HG03378 (cell line): ENCODE measurements at regions not wholly inside any gene's neighbourhood (a gene's known extent, or its start where the extent isn't known, plus 50 kb on each side); places are given as distances from the start of the nearest gene placed in this dataset.

Source experiments
- ATAC-seq: cut with Tn5 transposase; IDR thresholded peaks from one replicate; pipeline ENCODE4 v1.9.1; 2021; ENCODE audit warnings: mild to moderate bottlenecking, moderate library complexity; ENCODE audit not compliant: unreplicated experiment

DNA sequence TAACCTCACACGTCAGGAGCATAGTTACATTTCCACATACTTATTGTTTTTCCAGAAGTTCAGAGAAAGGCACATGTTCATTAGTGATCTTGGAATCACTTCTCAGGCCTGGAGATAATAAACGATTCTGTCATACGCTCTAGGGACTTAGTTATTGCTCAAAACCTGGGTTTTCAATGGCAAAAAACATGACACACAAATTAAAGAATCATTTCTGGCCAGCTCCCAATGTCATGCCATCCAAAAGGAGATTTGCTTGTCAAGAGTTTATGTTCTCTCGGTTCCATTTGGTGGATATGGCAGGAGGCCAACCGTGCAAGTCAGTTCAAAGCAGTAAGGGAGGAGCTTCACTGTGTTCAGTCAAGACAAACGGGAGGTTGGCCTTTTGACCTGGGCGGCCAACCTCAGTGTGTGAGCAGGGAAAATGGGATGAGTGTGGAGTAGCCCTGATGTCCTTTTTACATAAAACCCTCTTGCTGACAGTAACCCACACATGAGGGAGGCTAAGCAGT lies 123.4 kb downstream of the NXNL2 start:
- ATAC-seq, result no peak

DNA sequence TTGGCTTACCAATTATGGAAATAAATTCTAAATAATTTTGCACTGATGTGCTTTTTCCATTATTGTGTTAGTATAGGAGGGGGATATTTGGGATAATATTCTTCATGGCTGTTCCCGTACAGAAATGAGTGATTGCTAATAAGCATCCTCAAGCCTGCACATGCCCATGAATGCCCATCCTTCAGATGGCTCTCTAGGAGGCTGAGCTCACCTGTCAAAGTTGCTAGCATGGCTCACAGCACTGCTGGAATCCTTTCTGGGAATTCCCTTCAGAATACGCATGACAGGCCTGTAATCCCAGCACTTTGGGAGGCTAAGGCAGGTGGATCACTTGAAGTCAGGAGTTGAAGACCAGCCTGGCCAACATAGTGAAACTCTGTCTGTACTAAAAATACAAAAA lies 124.1 kb downstream of the NXNL2 start:
- ATAC-seq, result no peak

DNA sequence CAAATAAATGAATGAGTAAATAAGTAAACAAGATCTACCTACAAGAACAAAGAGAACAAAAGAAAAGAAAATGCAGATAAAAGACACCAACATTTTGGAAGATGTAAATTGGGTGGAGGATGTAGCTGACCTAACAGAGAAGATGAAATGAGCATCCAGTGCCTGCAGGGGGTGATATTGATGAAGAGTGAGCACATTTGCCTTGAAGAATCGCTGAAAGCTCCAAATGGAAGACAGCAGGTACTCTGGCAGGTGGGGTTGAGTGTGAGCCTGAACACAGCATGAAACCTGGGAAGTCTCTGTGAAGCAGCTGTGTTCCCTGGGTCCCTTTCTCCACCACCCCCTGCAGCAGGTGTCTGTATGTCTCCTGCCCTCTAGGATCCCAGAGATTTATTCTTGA lies 125.6 kb downstream of the NXNL2 start:
- no peak for ATAC-seq

- no peak for ATAC-seq
Measured at GRCh38 chr9:88661759-88662158, 126.8 kb downstream of the NXNL2 start.

DNA sequence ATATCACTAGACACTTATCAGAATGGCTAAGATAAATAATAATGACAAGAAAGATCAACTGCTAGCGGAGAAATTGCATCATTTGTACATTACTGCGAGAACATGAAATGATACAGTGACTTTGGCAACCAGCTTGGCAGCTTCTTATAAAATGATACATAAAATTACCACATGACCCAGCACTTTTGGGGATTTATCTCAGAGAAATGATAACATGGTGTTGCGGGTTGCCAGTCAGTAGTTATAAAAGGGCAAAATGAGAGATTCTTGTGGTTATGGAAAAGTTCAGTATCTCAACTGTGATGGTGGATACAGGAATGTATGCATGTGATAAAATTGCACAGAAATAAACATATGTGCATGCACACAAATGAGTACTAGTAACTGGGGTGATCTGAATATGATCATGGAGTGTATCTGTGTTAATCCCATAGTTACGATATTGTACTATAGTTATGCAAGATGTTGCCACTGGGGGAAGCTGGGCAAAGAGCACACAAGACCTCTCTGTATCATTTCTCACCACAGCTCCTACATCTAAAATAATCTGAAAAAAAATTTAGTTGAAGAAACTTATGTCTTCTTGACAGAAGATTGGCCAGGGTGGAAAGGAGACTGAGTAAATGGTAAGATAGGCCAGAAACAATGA lies 128.9 kb downstream of the NXNL2 start:
- no peak for ATAC-seq

DNA sequence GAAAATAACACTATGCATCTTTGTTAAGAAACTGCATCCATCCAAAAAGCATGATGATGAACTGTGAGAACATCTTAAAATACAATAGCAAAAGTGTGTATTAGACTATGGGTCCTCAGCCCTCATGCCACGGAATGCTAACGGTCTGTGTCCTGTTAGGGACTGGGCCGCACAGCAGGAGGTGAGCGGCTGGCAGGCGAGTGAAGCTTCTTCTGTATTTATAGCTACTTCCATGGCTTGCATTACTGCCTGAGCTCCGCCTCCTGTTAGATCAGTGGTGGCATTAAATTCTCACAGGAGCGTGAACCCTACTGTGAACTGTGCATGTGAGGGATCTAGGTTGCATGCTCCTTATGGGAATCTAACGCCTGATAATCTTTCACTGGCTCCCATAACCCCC lies 129.8 kb downstream of the NXNL2 start:
- ATAC-seq, result no peak

GRCh38 chr9:88672874-88673689 lies 138.1 kb downstream of the NXNL2 start:
- ATAC-seq, result no peak

GRCh38 chr9:88673886-88674285 lies 138.9 kb downstream of the NXNL2 start:
- no peak for ATAC-seq

DNA sequence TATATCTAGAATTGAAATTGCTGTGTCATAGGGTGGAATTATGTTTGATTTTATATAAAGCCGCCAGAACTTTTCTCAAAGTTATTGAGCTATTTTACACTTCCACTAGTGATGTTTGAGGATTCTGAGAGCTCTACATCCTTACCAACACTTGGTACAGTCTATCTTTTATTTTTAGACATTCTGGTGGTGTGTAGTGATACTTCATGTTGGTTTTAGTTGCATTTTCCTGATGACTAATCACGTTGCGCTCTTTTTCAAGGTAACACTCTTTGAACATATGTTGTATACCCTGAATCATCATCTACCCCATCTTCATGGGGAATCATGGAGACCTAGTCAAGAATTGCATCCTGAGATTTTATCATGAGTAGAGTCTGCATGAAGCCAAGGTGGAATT lies 141.7 kb downstream of the NXNL2 start:
- no peak for ATAC-seq

DNA sequence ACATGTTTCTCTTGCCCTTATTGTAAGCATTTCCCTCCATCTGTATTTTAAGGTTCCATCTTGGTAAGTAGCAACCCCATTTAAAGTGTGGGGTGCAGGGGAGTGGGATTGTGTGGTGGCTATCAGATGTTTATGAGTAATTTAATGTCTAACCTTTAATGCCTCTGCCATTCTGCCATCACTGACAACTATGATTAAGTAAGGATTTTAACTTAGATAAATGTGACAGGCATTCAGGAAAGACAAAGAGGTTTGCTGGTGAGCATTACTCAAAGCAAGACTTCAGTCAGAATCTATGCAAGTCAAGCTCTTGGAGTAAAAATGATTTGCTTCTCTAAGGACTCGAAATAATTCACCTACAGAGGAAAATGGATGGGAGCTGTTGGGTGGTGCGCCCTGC lies 143.0 kb downstream of the NXNL2 start:
- ATAC-seq, result no peak

DNA sequence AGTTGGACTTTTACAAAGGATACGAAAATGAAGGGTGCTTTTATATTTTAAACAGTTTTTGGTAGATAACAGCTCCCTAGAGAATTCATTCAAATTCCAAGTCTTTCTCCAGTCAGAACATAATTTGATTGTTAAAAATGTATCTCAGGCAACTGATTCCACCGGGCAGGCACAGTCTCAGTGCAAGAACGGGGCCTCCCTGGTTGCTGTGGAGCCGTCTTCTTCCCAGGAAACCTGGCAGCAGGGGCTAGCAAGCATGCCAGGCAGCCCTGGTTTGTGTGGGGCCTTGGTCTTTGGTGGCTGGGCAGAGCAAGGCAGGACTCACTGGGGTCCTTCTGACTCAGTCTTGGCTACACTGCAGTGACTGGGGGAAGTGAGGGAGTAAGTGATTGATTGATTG lies 143.5 kb downstream of the NXNL2 start:
- ATAC-seq, result no peak

DNA sequence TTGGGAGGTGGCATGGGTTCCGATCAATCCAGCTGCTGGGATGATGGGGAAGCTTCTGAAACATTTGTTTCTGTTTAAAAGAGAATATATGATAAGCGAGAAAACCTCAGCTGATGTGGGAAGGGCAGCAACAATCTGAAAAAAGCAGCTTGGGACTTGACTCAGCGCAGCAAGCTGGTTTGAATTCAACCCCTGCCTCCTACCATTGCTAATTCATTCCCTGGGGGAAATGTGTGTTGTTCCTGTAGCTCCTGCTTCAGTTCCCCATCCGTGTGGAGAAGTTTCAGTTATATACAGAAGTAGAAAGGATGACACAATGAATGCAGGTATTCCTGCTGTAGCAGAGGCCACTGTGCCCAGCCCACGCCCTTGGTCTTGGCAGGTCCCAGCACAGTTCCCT lies 145.1 kb downstream of the NXNL2 start:
- ATAC-seq, result no peak

- ATAC-seq, result no peak
Measured at GRCh38 chr9:88680505-88681160, 145.7 kb downstream of the NXNL2 start.

DNA sequence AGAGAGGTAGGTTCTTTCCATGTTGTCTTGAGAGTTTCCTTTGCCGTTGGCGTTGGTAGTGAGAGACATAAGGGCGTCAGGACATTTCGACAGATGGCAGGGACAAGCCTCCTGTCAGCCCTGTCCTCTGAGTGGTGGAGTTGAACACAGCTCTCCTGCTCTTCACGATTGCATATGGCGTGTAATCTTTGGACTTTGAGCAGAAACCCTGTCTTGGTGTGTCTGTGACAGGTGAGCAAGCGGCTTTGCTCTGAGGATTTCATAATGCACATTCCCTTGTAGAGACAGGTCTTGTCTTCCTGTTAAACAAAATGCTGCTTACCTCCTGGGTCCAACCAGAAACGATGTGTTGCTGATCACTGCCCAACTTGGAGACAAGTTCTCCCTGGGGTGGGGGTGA lies 146.5 kb downstream of the NXNL2 start:
- ATAC-seq, result no peak

GRCh38 chr9:88682431-88682831 lies 147.5 kb downstream of the NXNL2 start:
- no peak for ATAC-seq

DNA sequence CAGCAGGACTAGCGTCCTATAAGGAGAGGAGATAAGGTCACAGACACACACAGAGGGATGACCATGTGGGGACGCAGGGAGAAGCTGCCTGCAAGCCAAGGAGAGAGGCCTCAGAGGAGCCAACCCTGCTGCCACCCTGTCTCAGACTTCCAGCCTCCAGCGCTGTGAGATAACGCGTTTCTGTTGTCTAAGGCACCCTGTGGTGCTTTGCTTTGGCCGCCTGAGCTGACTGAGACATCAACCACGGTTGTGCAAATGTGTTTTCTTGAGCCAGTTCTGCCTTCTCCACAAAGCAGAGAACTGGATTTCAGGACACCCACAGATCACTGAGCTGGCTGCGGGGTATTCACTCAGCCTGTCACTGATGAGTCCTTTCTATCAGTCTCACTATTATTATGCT lies 149.1 kb downstream of the NXNL2 start:
- ATAC-seq, result no peak

- no peak for ATAC-seq
Measured at GRCh38 chr9:88684845-88685244, 149.9 kb downstream of the NXNL2 start.

- no peak for ATAC-seq
Measured at GRCh38 chr9:88685966-88686365, 151.0 kb downstream of the NXNL2 start.

DNA sequence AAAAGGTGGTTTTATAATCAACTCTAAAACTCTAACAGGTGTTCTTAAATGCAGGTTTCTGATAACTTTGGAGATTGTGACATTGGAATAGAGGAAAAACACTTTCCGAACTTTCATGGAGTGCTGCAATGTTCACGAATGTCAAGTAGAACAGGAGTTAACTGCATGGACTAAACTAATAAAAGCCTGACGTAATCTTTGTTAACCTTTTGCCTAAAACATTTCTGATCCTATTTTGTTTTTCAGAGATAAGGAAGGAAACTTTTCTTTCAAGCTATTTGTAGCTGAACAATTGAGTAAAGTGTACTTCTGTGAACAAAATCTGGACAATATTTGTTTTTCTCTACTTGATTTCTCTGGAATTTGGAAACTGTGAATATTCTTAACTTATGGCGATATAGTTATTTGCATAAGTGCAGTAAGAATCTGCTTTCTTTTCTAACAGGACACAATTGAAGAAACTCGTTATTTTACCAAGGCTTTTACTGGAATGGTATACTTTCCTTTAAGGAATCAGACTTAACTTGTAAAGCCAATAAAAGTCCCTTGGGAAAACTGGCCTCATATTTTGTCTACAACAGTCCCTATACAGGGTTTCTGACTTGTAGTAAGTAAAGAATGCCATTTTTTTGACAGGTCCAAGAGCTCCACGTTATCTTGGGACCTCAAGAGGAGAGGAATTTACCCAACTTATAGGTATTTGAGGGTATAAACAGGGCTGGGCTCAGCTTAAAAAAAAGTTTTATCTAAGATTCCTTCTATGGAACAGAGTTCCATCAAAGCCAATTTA lies 154.7 kb downstream of the NXNL2 start:
- ATAC-seq, result no peak

DNA sequence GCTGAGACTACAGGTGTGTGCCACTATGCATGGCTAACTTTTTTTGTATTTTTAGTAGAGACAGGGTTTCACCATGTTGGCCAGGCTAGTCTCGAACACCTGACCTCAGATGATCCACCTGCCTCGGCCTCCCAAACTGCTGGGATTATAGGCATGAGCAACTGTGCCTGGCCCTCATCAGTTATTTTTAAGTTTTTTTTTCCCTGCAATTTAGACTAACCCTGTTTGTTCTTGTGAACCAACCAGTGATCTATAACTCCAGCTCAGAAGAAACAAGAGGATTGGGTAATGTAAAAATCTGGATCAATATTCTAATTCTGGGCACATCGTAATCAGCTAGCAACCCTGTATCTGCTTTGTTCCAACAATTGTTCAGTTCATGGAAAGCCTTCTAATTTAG lies 155.7 kb downstream of the NXNL2 start:
- no peak for ATAC-seq

DNA sequence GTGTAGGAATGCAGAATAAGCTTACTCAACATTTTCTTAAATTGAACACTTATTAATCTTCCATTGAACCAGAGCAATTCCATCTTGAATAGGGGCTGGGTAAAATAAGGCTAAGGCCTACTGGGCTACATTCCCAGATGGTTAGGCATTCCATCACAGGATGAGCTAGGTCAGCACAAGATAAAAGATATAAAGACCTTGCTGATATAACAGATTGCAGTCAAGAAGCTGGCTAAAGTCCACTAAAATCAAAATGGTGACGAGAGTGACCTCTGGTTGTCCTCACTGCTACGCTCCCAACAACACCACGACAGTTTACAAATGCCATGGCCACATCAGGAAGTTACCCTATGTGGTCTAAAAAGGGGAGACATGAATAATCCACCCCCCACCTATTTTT lies 156.1 kb downstream of the NXNL2 start:
- no peak for ATAC-seq
